Colonic mucosa (tissue), 4 donors: ENCODE measurements at regions not wholly inside any gene's neighbourhood (a gene's known extent, or its start where the extent isn't known, plus 50 kb on each side); places are given as distances from the start of the nearest gene placed in this dataset.

ENCODE experiments used
- DNase-seq: peaks from one replicate; pipeline ENCODE4 v3.0.0-alpha.2; 2020
- H3K27ac ChIP-seq: fragments of 200-600 bp; one replicate; pipeline ENCODE4 v1.8.0; 2021
- H3K27me3 ChIP-seq: fragments of 200-600 bp; one replicate; pipeline ENCODE4 v1.8.0; 2021
- H3K36me3 ChIP-seq: fragments of 200-600 bp; one replicate; pipeline ENCODE4 v1.8.0; 2021
- H3K4me1 ChIP-seq: fragments of 200-600 bp; one replicate; pipeline ENCODE4 v1.8.0; 2021; ENCODE audit warnings: mild to moderate bottlenecking
- H3K4me3 ChIP-seq: fragments of 200-600 bp; one replicate; pipeline ENCODE4 v1.8.0; 2021
- H3K9ac ChIP-seq, 2 donors: one replicate each; pipeline ENCODE4 v1.7.0; 2013; ENCODE audit warnings: control low read depth in 2 of 2, low read depth in 2 of 2, low read length in 2 of 2
- H3K9me3 ChIP-seq: fragments of 200-600 bp; one replicate; pipeline ENCODE4 v1.8.0; 2021
- intact Hi-C: fragments of 100-400 bp; cut with DNase I; formaldehyde crosslinking; loops from one replicate; pipeline ENCODE4 v1.14.1; 2022
- TF ChIP-seq, protein P1 (sequence below): fragments of 200-600 bp; IDR thresholded peaks from one replicate; pipeline ENCODE4 v1.8.0; 2022; ENCODE audit warnings: antibody characterized with exemption, mild to moderate bottlenecking
- donor health status: healthy.
- donor health status: DM: no; HTN: no; CAD: no.
- donor health status: DM: no; HTN: no; CAD: no.

DNA sequence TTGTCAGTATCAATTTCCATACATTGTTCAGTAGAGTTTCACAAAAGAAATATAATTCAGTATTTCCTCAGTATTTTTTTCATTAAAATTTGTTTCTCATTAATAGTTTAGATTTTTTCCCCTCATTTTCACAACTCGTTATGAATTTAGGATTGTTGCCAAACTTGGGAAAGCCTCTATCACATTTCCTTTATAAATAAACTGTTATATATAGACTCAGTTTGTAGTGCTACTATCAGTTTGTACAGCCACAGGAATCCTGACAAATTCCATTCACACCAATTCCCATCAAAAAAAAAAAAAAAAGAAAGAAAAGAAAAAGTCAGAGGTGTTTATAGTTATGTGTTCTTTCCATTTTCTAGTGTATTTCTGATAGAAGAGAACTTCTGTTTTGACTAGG lies 123.3 kb upstream of the DCC start:
- H3K4me1 ChIP-seq = no peaks in the 10 kb centered on the region
- no peaks in the 10 kb centered on the region for H3K27me3 ChIP-seq
- no peak for DNase-seq
- intact Hi-C loops = no loop called here
- no peak overlapping the region for H3K27ac ChIP-seq
- H3K36me3 ChIP-seq = no peaks in the 10 kb centered on the region
- H3K4me3 ChIP-seq = no peak overlapping the region
- H3K9me3 ChIP-seq = no peaks in the 10 kb centered on the region
- TF ChIP-seq, protein P1, sequence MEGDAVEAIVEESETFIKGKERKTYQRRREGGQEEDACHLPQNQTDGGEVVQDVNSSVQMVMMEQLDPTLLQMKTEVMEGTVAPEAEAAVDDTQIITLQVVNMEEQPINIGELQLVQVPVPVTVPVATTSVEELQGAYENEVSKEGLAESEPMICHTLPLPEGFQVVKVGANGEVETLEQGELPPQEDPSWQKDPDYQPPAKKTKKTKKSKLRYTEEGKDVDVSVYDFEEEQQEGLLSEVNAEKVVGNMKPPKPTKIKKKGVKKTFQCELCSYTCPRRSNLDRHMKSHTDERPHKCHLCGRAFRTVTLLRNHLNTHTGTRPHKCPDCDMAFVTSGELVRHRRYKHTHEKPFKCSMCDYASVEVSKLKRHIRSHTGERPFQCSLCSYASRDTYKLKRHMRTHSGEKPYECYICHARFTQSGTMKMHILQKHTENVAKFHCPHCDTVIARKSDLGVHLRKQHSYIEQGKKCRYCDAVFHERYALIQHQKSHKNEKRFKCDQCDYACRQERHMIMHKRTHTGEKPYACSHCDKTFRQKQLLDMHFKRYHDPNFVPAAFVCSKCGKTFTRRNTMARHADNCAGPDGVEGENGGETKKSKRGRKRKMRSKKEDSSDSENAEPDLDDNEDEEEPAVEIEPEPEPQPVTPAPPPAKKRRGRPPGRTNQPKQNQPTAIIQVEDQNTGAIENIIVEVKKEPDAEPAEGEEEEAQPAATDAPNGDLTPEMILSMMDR = no peak
- no peak overlapping the region for H3K9ac ChIP-seq

- DNase-seq = no peak
- H3K27me3 ChIP-seq = no peaks in the 10 kb centered on the region
- intact Hi-C loops = no loop called here
- no peaks in the 10 kb centered on the region for H3K36me3 ChIP-seq
- H3K4me1 ChIP-seq = no peaks in the 10 kb centered on the region
- no peak overlapping the region for H3K27ac ChIP-seq
- no peaks in the 10 kb centered on the region for H3K9me3 ChIP-seq
- no peak overlapping the region for H3K4me3 ChIP-seq
- H3K9ac ChIP-seq = no peak overlapping the region
- TF ChIP-seq, protein P1 = no peak
These were observed 120.9 kb upstream of the DCC start for GRCh38 chr18:52219102-52219501.

- Histone ChIP-seq H3K4me1 (no peaks in the 10 kb centered on the region), H3K9ac (no peak overlapping the region), H3K27me3 (no peaks in the 10 kb centered on the region), H3K4me3 (no peak overlapping the region), H3K9me3 (no peaks in the 10 kb centered on the region), H3K36me3 (no peaks in the 10 kb centered on the region), H3K27ac (no peak overlapping the region)
- no peak for DNase-seq
- intact Hi-C loops = no loop called here
- TF ChIP-seq, protein P1 = no peak
These were observed 119.9 kb upstream of the DCC start for GRCh38 chr18:52220062-52220591.

- Histone ChIP-seq H3K9me3 (no peaks in the 10 kb centered on the region), H3K4me1 (no peaks in the 10 kb centered on the region), H3K27me3 (no peaks in the 10 kb centered on the region), H3K4me3 (no peak overlapping the region), H3K27ac (no peak overlapping the region), H3K9ac (no peak overlapping the region), H3K36me3 (no peaks in the 10 kb centered on the region)
- intact Hi-C loops = no loop called here
- DNase-seq = no peak
- TF ChIP-seq, protein P1 = no peak
These were observed 117.8 kb upstream of the DCC start for GRCh38 chr18:52222211-52222610.

GRCh38 chr18:52227536-52227935 lies 112.5 kb upstream of the DCC start:
- Histone ChIP-seq H3K27me3 (no peaks in the 10 kb centered on the region), H3K27ac (no peak overlapping the region), H3K36me3 (no peaks in the 10 kb centered on the region), H3K9me3 (no peaks in the 10 kb centered on the region), H3K4me3 (no peak overlapping the region), H3K4me1 (no peaks in the 10 kb centered on the region), H3K9ac (no peak overlapping the region)
- TF ChIP-seq, protein P1 = no peak
- DNase-seq = no peak
- intact Hi-C loops = no loop called here

DNA sequence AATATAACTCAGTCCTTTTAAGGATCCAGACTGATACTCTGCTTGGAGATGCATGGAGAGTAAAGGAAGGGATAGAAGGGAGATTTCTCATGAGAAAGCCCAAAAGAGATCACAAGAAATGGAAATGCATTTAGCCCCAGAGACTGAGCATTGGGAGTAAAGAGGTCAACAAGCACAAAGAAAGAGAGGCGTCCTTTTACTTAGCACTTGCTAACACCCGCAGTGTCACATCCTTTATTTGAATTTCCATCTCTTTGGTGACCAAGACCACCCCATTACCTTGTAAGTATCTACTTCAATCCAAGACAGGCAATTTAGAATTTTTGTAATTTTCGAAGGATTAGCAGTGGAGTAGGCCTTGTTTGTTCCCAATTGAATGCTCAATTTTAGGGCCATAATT lies 111.8 kb upstream of the DCC start:
- no peak overlapping the region for H3K9ac ChIP-seq
- TF ChIP-seq, protein P1 = no peak
- no peak overlapping the region for H3K27ac ChIP-seq
- intact Hi-C loops = no loop called here
- no peak overlapping the region for H3K4me3 ChIP-seq
- no peaks in the 10 kb centered on the region for H3K36me3 ChIP-seq
- H3K27me3 ChIP-seq = no peaks in the 10 kb centered on the region
- DNase-seq = no peak
- H3K9me3 ChIP-seq = no peaks in the 10 kb centered on the region
- H3K4me1 ChIP-seq = no peaks in the 10 kb centered on the region
